ENCODE measurements at regions not wholly inside any gene's neighbourhood (a gene's known extent, or its start where the extent isn't known, plus 50 kb on each side); places are given as distances from the start of the nearest gene placed in this dataset.
"Not testable (repeated sequence)": the region's sequence is repeated elsewhere in the genome, so short reads cannot be mapped to it uniquely, and the experiment has no call there.

DNA sequence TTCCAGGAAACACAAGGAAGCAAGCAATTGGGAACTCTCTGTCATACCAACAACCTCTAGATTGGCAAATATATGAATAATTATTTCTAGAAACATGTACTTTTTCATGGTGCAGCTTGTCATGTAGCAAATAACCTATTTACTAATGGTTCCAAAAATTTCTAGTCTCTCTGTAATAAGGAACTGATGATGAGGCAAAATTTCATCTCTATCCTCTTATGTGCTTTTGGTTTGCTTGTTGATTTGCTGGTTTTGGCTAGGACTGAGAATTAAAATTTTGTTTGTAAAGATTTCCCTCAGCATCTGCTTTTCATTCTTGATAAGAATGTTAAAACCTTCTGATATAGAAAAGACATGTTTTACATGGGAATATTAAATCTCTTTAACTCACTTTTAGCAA is 123.2 kb upstream of the UFM1 start:
- DNase-seq (ENCODE audit: insufficient read length, low spot score) (no peak), FAIRE-seq (no peak)
- TF ChIP-seq CTCF (IDR thresholded peaks at IDR 0.05; ENCODE audit: insufficient read depth, missing control alignments) = no peak

DNA sequence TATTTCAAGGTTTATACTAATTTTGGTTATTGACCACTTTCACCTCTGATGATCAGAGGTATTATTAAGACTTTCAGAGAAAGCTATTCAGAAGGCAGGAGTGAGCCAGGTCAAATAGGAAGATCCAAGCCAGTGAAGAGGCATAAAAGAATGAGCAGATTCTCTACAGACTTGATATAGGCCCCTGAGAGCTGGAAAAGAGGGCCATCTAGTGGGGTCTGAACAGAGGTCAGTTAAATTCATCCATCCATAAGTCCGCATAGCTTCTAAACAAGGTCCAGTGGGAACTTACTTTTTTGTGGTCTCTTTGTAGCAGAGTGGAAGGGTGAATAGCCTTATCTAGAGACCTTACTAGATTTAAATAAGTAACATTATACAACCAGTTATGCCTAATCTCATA is 126.6 kb upstream of the UFM1 start:
- DNase-seq (ENCODE audit: insufficient read length, low spot score) (no peak), FAIRE-seq (no peak)
- TF ChIP-seq CTCF (IDR thresholded peaks at IDR 0.05; ENCODE audit: insufficient read depth, missing control alignments) = peak; percentile 49

DNA sequence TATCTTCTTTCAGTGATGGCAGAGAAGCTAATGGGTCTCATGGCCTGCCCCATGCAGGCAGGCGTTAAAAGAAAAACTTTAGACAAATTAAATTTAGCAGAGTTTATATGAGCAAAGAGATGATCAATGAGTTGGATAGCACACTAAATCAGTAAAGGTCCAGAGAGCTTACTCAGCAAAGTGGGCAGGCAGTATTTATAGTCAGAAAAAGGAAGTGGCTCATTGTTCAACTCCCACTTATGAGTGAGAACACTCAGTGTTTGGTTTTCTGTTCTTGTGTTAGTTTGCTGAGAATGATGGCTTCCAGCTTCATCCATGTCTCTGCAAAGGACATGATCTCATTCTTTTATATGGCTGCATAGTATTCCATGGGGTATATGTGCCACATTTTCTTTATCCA is 128.5 kb upstream of the UFM1 start:
- not testable (repeated sequence) for DNase-seq (ENCODE audit: insufficient read length, low spot score); FAIRE-seq

GRCh38 chr13:38216181-38216580 is 133.5 kb upstream of the UFM1 start:
- DNase-seq (ENCODE audit: insufficient read length, low spot score) = no peak
- FAIRE-seq = no peak
- no peak for TF ChIP-seq CTCF (IDR thresholded peaks at IDR 0.05; ENCODE audit: insufficient read depth, missing control alignments)

DNA sequence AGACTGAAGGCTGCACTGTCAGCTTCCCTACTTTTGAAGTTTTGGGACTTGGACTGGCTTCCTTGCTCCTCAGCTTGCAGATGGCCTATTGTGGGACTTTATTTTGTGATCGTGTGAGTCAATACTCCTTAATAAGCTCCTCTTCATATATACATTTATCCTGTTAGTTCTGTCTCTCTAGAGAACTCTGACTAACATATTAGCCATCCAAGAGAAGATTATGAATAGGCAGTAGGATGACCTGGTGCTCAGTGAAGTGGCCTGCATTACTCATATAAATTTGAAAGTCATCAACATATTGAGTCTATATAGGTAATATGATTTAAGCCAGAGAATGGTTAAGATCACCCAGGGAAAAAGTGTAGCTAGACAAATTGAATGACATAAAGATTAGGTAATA is 136.3 kb upstream of the UFM1 start:
- DNase-seq (ENCODE audit: insufficient read length, low spot score) (no peak), FAIRE-seq (no peak)
- TF ChIP-seq CTCF (IDR thresholded peaks at IDR 0.05; ENCODE audit: insufficient read depth, missing control alignments) = no peak

GRCh38 chr13:38210928-38211596 is 138.6 kb upstream of the UFM1 start:
- FAIRE-seq (no peak), DNase-seq (ENCODE audit: insufficient read length, low spot score) (no peak)
- TF ChIP-seq CTCF (IDR thresholded peaks at IDR 0.05; ENCODE audit: insufficient read depth, missing control alignments) = no peak

GRCh38 chr13:38204556-38204955 is 145.1 kb upstream of the UFM1 start:
- FAIRE-seq (no peak), DNase-seq (ENCODE audit: insufficient read length, low spot score) (no peak)
- no peak for TF ChIP-seq CTCF (IDR thresholded peaks at IDR 0.05; ENCODE audit: insufficient read depth, missing control alignments)

DNA sequence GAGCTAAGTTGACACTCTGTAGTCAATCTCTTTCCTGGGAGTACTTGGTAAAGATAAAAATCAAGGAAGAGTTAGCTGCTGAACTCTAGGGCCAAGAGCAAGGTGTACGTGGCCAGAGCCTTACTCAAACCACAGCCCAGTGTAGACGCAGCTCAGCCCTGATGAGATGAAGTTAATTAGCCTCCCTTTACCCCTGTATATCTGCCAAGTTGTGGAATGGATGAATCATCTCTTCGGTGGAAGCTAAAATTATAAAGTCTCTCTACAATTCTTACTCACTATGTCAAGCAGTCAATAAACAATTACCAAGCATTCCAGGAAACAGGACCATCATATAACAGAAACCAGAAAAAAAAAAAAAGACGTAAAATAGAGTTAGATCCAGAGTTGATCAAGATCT is 146.9 kb upstream of the UFM1 start:
- no peak for FAIRE-seq
- DNase-seq (ENCODE audit: insufficient read length, low spot score) = no peak
- no peak for TF ChIP-seq CTCF (IDR thresholded peaks at IDR 0.05; ENCODE audit: insufficient read depth, missing control alignments)
